B cell (primary cell): ENCODE measurements at regions not wholly inside any gene's neighbourhood (a gene's known extent, or its start where the extent isn't known, plus 50 kb on each side); places are given as distances from the start of the nearest gene placed in this dataset.

Experiments
- ATAC-seq: fragments of 200-7000 bp; cut with Tn5 transposase; one replicate; pipeline ENCODE4 v1.10.0; 2021; ENCODE audit warnings: low read depth, mild to moderate bottlenecking, moderate number of reproducible peaks, moderate library complexity
- CTCF ChIA-PET: fragments of 350-600 bp; sonication (Branson Sonifier 250); formaldehyde crosslinking; loops from one replicate; lab custom pipeline; 2021; ENCODE audit warnings: antibody characterized with exemption, inconsistent platforms; lab: Charles Lee
- POLR2A ChIA-PET: fragments of 350-600 bp; sonication (Branson Sonifier 250); formaldehyde crosslinking; loops from one replicate; lab custom pipeline; 2021; ENCODE audit warnings: antibody characterized with exemption; lab: Charles Lee
- DNase-seq: peaks from one replicate; pipeline ENCODE4 v3.0.0; 2013
- H2AFZ ChIP-seq: 2 replicates; pipeline ENCODE4 v1.6.1; 2012; ENCODE audit warnings: mild to moderate bottlenecking, low read depth, low read length; ENCODE audit not compliant: insufficient read depth, poor library complexity, severe bottlenecking
- H3K27ac ChIP-seq, 2 donors: 1 replicate in 1 of 2; 2 replicates in 1 of 2; pipeline ENCODE4 v1.5.1; 2012 to 2013; ENCODE audit warnings: low read length in 2 of 2, mild to moderate bottlenecking in 2 of 2, moderate library complexity in 1 of 2
- H3K27me3 ChIP-seq, 4 experiments: fragments of 200-600 bp in 1 of 4; sonication (generic) in 1 of 4; replicated peaks in 1 of 4; 1 replicate in 2 of 4; 2 replicates in 2 of 4; pipeline versions ENCODE4 v1.6.1 to v1.7.0; 2013 to 2016; ENCODE audit warnings: low read length in 3 of 4, mild to moderate bottlenecking in 2 of 4, mixed read lengths in 1 of 4, moderate library complexity in 1 of 4; ENCODE audit not compliant: insufficient read depth in 4 of 4, control insufficient read depth in 3 of 4; ENCODE audit errors: control extremely low read depth in 1 of 4
- H3K36me3 ChIP-seq, 2 experiments: replicated peaks in 1 of 2; 1 replicate in 1 of 2; 2 replicates in 1 of 2; pipeline versions ENCODE4 v1.6.1 to v1.7.1; 2013; ENCODE audit warnings: low read length in 1 of 2; ENCODE audit not compliant: insufficient read depth in 2 of 2, control insufficient read depth in 1 of 2; ENCODE audit errors: control extremely low read depth in 1 of 2, extremely low read depth in 1 of 2
- H3K4me1 ChIP-seq, 2 donors: fragments of 200-600 bp in 1 of 2; sonication (generic) in 1 of 2; 1 replicate in 1 of 2; 2 replicates in 1 of 2; pipeline versions ENCODE4 v1.5.1 to v1.6.1; 2013 to 2017; ENCODE audit warnings: low read length in 2 of 2; ENCODE audit not compliant: control insufficient read depth in 2 of 2, insufficient read depth in 2 of 2
- H3K4me2 ChIP-seq: replicated peaks from 2 replicates; pipeline ENCODE3; 2012; ENCODE audit warnings: mild to moderate bottlenecking, low read depth, low read length; ENCODE audit not compliant: poor library complexity, severe bottlenecking
- H3K4me3 ChIP-seq, 5 experiments: fragments of 200-600 bp in 1 of 5; sonication (generic) in 1 of 5; 1 replicate in 3 of 5; 2 replicates in 2 of 5; pipeline versions ENCODE4 v1.5.1 to v1.7.0; 2011 to 2016; ENCODE audit warnings: low read length in 4 of 5, mild to moderate bottlenecking in 4 of 5, low read depth in 2 of 5, control low read depth in 1 of 5, moderate library complexity in 1 of 5; ENCODE audit not compliant: insufficient read depth in 1 of 5; ENCODE audit errors: control extremely low read depth in 1 of 5, extremely low read depth in 1 of 5
- H3K79me2 ChIP-seq: fragments of 200-600 bp; sonication (generic); one replicate; pipeline ENCODE4 v1.6.0; 2016; ENCODE audit warnings: low read length; ENCODE audit not compliant: control insufficient read depth, insufficient read depth
- H3K9ac ChIP-seq: fragments of 200-600 bp; sonication (generic); 2 replicates; pipeline ENCODE4 v1.6.1; 2017; ENCODE audit warnings: mild to moderate bottlenecking, low read length, moderate library complexity
- H3K9me3 ChIP-seq, 3 donors: one replicate each; pipeline versions ENCODE4 v1.6.1 to v1.7.1; 2013; ENCODE audit warnings: low read length in 2 of 3; ENCODE audit not compliant: control insufficient read depth in 2 of 3, insufficient read depth in 1 of 3; ENCODE audit errors: control extremely low read depth in 1 of 3
- H4K20me1 ChIP-seq: 2 replicates; pipeline ENCODE4 v1.6.0; 2012; ENCODE audit warnings: mild to moderate bottlenecking, low read length; ENCODE audit not compliant: insufficient read depth, control insufficient read depth, poor library complexity, severe bottlenecking
- H3K27ac Mint-ChIP-seq: one replicate; pipeline ENCODE4 v1.8.0; 2021; ENCODE audit warnings: mixed read lengths
- H3K27me3 Mint-ChIP-seq: one replicate; pipeline ENCODE4 v1.8.0; 2021; ENCODE audit warnings: mixed read lengths
- H3K4me1 Mint-ChIP-seq: one replicate; pipeline ENCODE4 v1.8.0; 2021; ENCODE audit warnings: mixed read lengths
- H3K4me3 Mint-ChIP-seq: one replicate; pipeline ENCODE4 v1.8.0; 2021; ENCODE audit warnings: mixed read lengths
- H3K9me3 Mint-ChIP-seq: one replicate; pipeline ENCODE4 v1.8.0; 2022; ENCODE audit warnings: mixed read lengths; ENCODE audit not compliant: insufficient read depth
- CTCF ChIP-seq: fragments of 200-600 bp; IDR thresholded peaks from one replicate; pipeline ENCODE4 v1.8.0; 2022; ENCODE audit warnings: antibody characterized with exemption, mild to moderate bottlenecking
- EZH2 ChIP-seq: IDR thresholded peaks from 2 replicates; pipeline ENCODE4 v1.6.1; 2012; ENCODE audit warnings: borderline replicate concordance, low read depth, mild to moderate bottlenecking, moderate library complexity, low read length; ENCODE audit not compliant: insufficient read depth, poor library complexity, severe bottlenecking
- WGBS: methylation state at CpG from one replicate; pipeline ENCODE4 v1.1.5; 2013; ENCODE audit warnings: missing lambda C conversion rate; ENCODE audit not compliant: insufficient coverage; 5-methylcytosine and 5-hydroxymethylcytosine counted together
- intact Hi-C: fragments of 100-400 bp; cut with micrococcal nuclease; formaldehyde crosslinking; loops from one replicate; pipeline ENCODE4 v1.10.0; 2022

DNA sequence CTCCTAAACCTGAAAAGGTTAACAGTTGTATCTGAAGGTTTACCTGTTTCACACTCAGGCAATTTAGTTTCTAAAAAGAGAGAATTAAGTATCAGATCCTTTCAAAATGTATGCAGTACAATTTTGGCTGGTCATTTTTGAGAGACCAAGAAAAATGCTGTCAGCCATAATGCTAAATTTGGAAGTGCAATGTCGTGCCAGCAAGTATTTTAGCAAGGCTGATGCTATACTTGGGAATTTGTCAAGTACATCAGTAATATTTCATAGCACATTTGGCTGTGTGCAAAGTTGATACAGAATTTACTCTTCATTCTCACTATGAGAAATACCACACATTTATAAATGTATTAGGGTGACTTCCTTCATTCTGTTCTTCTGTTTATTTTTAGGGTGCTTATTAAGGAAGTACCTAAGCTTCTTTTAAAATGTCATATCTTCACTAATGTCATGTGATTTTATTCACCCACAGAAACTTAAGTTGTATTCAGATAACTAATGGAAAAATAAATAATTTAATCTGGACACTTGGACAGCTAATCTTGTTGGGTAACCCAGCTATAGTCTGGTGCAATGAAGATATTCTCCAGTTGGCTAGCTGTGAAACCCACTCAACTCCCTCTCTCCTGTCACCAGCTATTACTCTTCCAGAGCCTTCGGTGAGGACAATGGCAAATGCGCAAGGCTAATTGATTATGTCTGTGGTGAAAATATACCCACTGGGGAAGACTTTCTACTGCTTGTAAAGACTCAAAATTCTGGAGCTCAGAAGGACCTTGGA lies 84.2 kb upstream of the TLL1 start:
- no peaks in the 10 kb centered on the region for H3K4me1 Mint-ChIP-seq
- Histone ChIP-seq H3K9me3 (no peaks in the 10 kb centered on the region), H3K36me3 (no peaks in the 10 kb centered on the region), H3K4me3 (no peak overlapping the region), H3K27me3 (no peaks in the 10 kb centered on the region), H3K27ac (no peak overlapping the region), H3K79me2 (no peaks in the 10 kb centered on the region), H3K4me1 (no peaks in the 10 kb centered on the region), H3K4me2 (no peak overlapping the region), H2AFZ (no peak overlapping the region), H3K9ac (no peak overlapping the region), H4K20me1 (no peaks in the 10 kb centered on the region)
- intact Hi-C loops = no loop called here
- no peaks in the 10 kb centered on the region for H3K27me3 Mint-ChIP-seq
- no peak for DNase-seq
- TF ChIP-seq EZH2 (no peak), CTCF (no peak)
- ChIA-PET POLR2A (no interaction called here), CTCF (no interaction called here)
- no peak overlapping the region for H3K27ac Mint-ChIP-seq
- no peak for ATAC-seq
- WGBS = 94% methylated on average over 2 of the region's 3 CpGs
- H3K4me3 Mint-ChIP-seq = no peak overlapping the region
- H3K9me3 Mint-ChIP-seq = no peaks in the 10 kb centered on the region

DNA sequence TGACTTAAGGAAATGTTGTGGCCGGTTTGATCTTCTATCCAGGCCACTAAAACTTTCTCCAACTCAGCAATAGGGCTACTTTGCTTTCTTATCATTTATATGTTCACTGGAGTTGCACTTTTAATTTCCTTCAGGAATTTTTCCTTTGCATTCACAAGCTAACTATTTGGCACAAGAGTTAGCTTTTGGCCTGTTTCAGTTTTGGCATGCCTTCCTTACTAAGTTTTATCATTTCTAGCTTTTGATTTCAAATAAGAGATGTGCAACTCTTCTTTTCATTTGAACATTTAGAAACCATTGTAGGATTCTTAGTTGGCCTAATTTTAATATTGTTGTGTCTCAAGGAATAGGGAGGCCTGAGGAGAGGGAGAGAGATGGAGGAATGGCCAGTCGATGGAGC lies 79.8 kb upstream of the TLL1 start:
- Histone ChIP-seq H2AFZ (no peak overlapping the region), H3K9ac (no peak overlapping the region), H3K27me3 (no peaks in the 10 kb centered on the region), H3K79me2 (no peaks in the 10 kb centered on the region), H3K9me3 (peaks cover 0 to 1% (median 0%) of the 10 kb centered on the region in 3 donors), H3K4me3 (no peak overlapping the region), H3K36me3 (no peaks in the 10 kb centered on the region), H4K20me1 (no peaks in the 10 kb centered on the region), H3K4me2 (no peak overlapping the region), H3K27ac (no peak overlapping the region), H3K4me1 (no peaks in the 10 kb centered on the region)
- WGBS = no CpG with 5 or more reads among the region's 2 CpGs
- POLR2A ChIA-PET = no interaction called here
- intact Hi-C loops = no loop called here
- DNase-seq = no peak
- Mint-ChIP-seq H3K27ac (no peak overlapping the region), H3K4me1 (no peaks in the 10 kb centered on the region), H3K27me3 (no peaks in the 10 kb centered on the region), H3K9me3 (peaks cover 2% of the 10 kb centered on the region), H3K4me3 (no peak overlapping the region)
- TF ChIP-seq CTCF (no peak), EZH2 (no peak)
- no peak for ATAC-seq
- CTCF ChIA-PET = no interaction called here
